Lower leg skin (tissue), 4 donors: ENCODE measurements at regions not wholly inside any gene's neighbourhood (a gene's known extent, or its start where the extent isn't known, plus 50 kb on each side); places are given as distances from the start of the nearest gene placed in this dataset.

Experiments used
- DNase-seq, 2 donors: peaks; one replicate each; pipeline ENCODE4 v3.0.0-alpha.2; 2019; ENCODE audit warnings: low spot score in 2 of 2
- H3K4me3 ChIP-seq: fragments of 200-600 bp; sonication (generic); 2 replicates; pipeline ENCODE4 v1.5.1; 2017; ENCODE audit warnings: mild to moderate bottlenecking, low read depth; ENCODE audit not compliant: poor library complexity, severe bottlenecking
- CTCF ChIP-seq, 3 donors: fragments of 450-650 bp; IDR thresholded peaks; one replicate each; pipeline ENCODE4 v1.5.1; 2016; ENCODE audit warnings: antibody characterized with exemption in 3 of 3, mild to moderate bottlenecking in 3 of 3, moderate library complexity in 2 of 3
- POLR2A ChIP-seq, 2 donors: fragments of 450-650 bp; IDR thresholded peaks; one replicate each; pipeline ENCODE4 v1.6.1; 2016 to 2017; ENCODE audit warnings: antibody characterized with exemption in 2 of 2, mild to moderate bottlenecking in 1 of 2, moderate library complexity in 1 of 2
- WGBS, 2 donors: methylation state at CpG; one replicate each; pipeline ENCODE4 v1.1.5; 2018; 5-methylcytosine and 5-hydroxymethylcytosine counted together
- intact Hi-C: fragments of 100-400 bp; cut with DNase I; formaldehyde crosslinking; loops from one replicate; pipeline ENCODE4 v1.15.0; 2023; ENCODE audit warnings: low total_unique reads

- 56 to 59% methylated on average over 5 of the region's 5 CpGs for WGBS, 2 donors
- DNase-seq = no peak
- H3K4me3 ChIP-seq = no peak overlapping the region
- intact Hi-C loops = no loop called here
- no peak for TF ChIP-seq CTCF (IDR thresholded peaks at IDR 0.05)
- no peak for TF ChIP-seq POLR2A (IDR thresholded peaks at IDR 0.05)
These were observed 1454.7 kb downstream of the FAM181B start for GRCh38 chr11:81278991-81279390.

GRCh38 chr11:81270686-81271085 lies 1463.0 kb downstream of the FAM181B start:
- DNase-seq = no peak
- intact Hi-C loops = no loop called here
- no peak overlapping the region for H3K4me3 ChIP-seq
- TF ChIP-seq CTCF (IDR thresholded peaks at IDR 0.05) = no peak
- no peak for TF ChIP-seq POLR2A (IDR thresholded peaks at IDR 0.05)

- no peak for DNase-seq
- intact Hi-C loops = no loop called here
These were observed 1466.4 kb downstream of the FAM181B start for GRCh38 chr11:81267246-81267645.

GRCh38 chr11:81259471-81259870 lies 1474.2 kb downstream of the FAM181B start:
- WGBS, 2 donors = 78 to 87% methylated on average over 2 of the region's 2 CpGs
- no peak for DNase-seq
- intact Hi-C loops = no loop called here
- no peak overlapping the region for H3K4me3 ChIP-seq
- TF ChIP-seq POLR2A (IDR thresholded peaks at IDR 0.05) (no peak), CTCF (IDR thresholded peaks at IDR 0.05) (no peak)

More at GRCh38 chr11:81267246-81267645, 1466.4 kb downstream of the FAM181B start:
- no peak overlapping the region for H3K4me3 ChIP-seq
- WGBS, 2 donors = 88% methylated on average over 3 of the region's 3 CpGs
- TF ChIP-seq CTCF (IDR thresholded peaks at IDR 0.05) (no peak), POLR2A (IDR thresholded peaks at IDR 0.05) (no peak)

GRCh38 chr11:81255895-81256294 lies 1477.8 kb downstream of the FAM181B start:
- no peak overlapping the region for H3K4me3 ChIP-seq
- intact Hi-C loops = no loop called here
- 11% methylated on average over 1 of the region's 1 CpG for WGBS, 2 donors
- TF ChIP-seq POLR2A (IDR thresholded peaks at IDR 0.05) (no peak), CTCF (IDR thresholded peaks at IDR 0.05) (no peak)
- DNase-seq = no peak

- no peak for TF ChIP-seq POLR2A (IDR thresholded peaks at IDR 0.05)
- no peak for TF ChIP-seq CTCF (IDR thresholded peaks at IDR 0.05)
- no peak for DNase-seq
- 12 to 17% methylated on average over 1 of the region's 1 CpG for WGBS, 2 donors
- intact Hi-C loops = no loop called here
- no peak overlapping the region for H3K4me3 ChIP-seq
These were observed 1480.4 kb downstream of the FAM181B start for GRCh38 chr11:81253244-81253643.
